Uterus (tissue), 2 donors: ENCODE measurements at regions not wholly inside any gene's neighbourhood (a gene's known extent, or its start where the extent isn't known, plus 50 kb on each side); places are given as distances from the start of the nearest gene placed in this dataset.

ENCODE experiments used
- CTCF ChIP-seq, 4 experiments: fragments of 200-600 bp in 2 of 4; fragments of 450-650 bp in 2 of 4; sonication (generic) in 2 of 4; IDR thresholded peaks; one replicate each; pipeline ENCODE4 v1.5.1; 2016 to 2019; ENCODE audit warnings: antibody characterized with exemption in 4 of 4, mild to moderate bottlenecking in 2 of 4, moderate library complexity in 1 of 4
- POLR2A ChIP-seq, 2 donors: fragments of 450-650 bp; IDR thresholded peaks; one replicate each; pipeline ENCODE4 v1.6.1; 2016; ENCODE audit warnings: antibody characterized with exemption in 2 of 2, mild to moderate bottlenecking in 1 of 2, moderate library complexity in 1 of 2

GRCh38 chr6:4620284-4621151, 155.7 kb upstream of the CDYL start:
- TF ChIP-seq CTCF (IDR thresholded peaks at IDR 0.05) (no peak), POLR2A (IDR thresholded peaks at IDR 0.05) (no peak)
